Adrenal gland (tissue), 5 donors: ENCODE measurements at regions not wholly inside any gene's neighbourhood (a gene's known extent, or its start where the extent isn't known, plus 50 kb on each side); places are given as distances from the start of the nearest gene placed in this dataset.

ENCODE experiments used
- POLR2A ChIP-seq, 2 donors: fragments of 450-650 bp; IDR thresholded peaks; one replicate each; pipeline ENCODE4 v1.6.1; 2017; ENCODE audit warnings: antibody characterized with exemption in 2 of 2, mild to moderate bottlenecking in 2 of 2, moderate library complexity in 1 of 2
- TF ChIP-seq, protein P1 (sequence below), 6 experiments: fragments of 450-650 bp in 4 of 6; fragments of 200-600 bp in 2 of 6; sonication (generic) in 1 of 6; IDR thresholded peaks; 1 replicate in 5 of 6; 2 replicates in 1 of 6; pipeline versions ENCODE4 v1.5.1 to v1.8.0; 2016 to 2021; ENCODE audit warnings: antibody characterized with exemption in 6 of 6, mild to moderate bottlenecking in 2 of 6, moderate library complexity in 1 of 6
- donor health status: DM: no; HTN: no; CAD: no.

DNA sequence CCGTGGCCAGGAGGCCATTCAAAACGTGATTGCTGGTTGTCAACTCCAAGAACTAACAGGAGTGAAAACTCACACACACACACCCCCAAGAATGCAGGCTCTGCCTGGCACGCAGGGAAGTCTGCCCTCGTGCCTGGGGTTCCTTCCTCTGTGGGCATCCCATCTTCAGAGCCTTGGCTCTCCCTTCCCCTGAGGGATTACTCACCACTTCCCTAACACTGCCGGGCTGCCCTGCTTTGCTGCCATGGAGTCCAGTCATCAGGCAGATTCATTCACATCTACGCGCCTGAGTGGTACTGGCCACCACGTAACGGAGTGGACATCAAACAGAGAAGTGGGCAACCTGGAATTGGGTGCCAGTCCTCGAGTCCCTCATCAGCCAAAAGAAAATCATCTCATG lies 120.7 kb upstream of the TMEM45B start:
- TF ChIP-seq, protein P1, sequence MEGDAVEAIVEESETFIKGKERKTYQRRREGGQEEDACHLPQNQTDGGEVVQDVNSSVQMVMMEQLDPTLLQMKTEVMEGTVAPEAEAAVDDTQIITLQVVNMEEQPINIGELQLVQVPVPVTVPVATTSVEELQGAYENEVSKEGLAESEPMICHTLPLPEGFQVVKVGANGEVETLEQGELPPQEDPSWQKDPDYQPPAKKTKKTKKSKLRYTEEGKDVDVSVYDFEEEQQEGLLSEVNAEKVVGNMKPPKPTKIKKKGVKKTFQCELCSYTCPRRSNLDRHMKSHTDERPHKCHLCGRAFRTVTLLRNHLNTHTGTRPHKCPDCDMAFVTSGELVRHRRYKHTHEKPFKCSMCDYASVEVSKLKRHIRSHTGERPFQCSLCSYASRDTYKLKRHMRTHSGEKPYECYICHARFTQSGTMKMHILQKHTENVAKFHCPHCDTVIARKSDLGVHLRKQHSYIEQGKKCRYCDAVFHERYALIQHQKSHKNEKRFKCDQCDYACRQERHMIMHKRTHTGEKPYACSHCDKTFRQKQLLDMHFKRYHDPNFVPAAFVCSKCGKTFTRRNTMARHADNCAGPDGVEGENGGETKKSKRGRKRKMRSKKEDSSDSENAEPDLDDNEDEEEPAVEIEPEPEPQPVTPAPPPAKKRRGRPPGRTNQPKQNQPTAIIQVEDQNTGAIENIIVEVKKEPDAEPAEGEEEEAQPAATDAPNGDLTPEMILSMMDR (IDR thresholded peaks at IDR 0.05), result no peak
- no peak for TF ChIP-seq POLR2A (IDR thresholded peaks at IDR 0.05)
